HCT116 (cell line): ENCODE measurements at regions not wholly inside any gene's neighbourhood (a gene's known extent, or its start where the extent isn't known, plus 50 kb on each side); places are given as distances from the start of the nearest gene placed in this dataset.

ENCODE experiments used
- CTCF ChIP-seq, 3 experiments: fragments of 200-600 bp in 1 of 3; sonication (generic) in 1 of 3; IDR thresholded peaks in 2 of 3; conservative IDR thresholded peaks in 1 of 3; 2 replicates each; pipeline ENCODE4 v1.5.1; 2012 to 2017; ENCODE audit warnings: low read depth in 2 of 3, low read length in 2 of 3, antibody characterized with exemption in 1 of 3, borderline replicate concordance in 1 of 3, control low read depth in 1 of 3, mild to moderate bottlenecking in 1 of 3, mixed read lengths in 1 of 3, mixed run types in 1 of 3, moderate library complexity in 1 of 3; ENCODE audit not compliant: insufficient read depth in 1 of 3
- EZH2 ChIP-seq: fragments of 200-600 bp; sonication (generic); IDR thresholded peaks from 2 replicates; pipeline ENCODE4 v1.6.1; 2017; ENCODE audit warnings: antibody characterized with exemption, mixed run types
- POLR2A ChIP-seq: IDR thresholded peaks from 2 replicates; pipeline ENCODE4 v1.7.0; 2011; ENCODE audit warnings: borderline replicate concordance; ENCODE audit not compliant: insufficient read depth, insufficient read length; ENCODE audit errors: extremely low read depth
- POLR2AphosphoS5 ChIP-seq: IDR thresholded peaks from 2 replicates; pipeline ENCODE4 v1.6.1; 2011; ENCODE audit warnings: mild to moderate bottlenecking, low read depth, low read length, moderate library complexity
- RAD21 ChIP-seq: IDR thresholded peaks from 2 replicates; pipeline ENCODE4 v1.6.1; 2012; ENCODE audit warnings: low read depth, mild to moderate bottlenecking
- SP1 ChIP-seq: IDR thresholded peaks from 2 replicates; pipeline ENCODE4 v1.6.1; 2012; ENCODE audit warnings: low read depth
- ZBTB33 ChIP-seq: IDR thresholded peaks from 2 replicates; pipeline ENCODE4 v1.6.1; 2011; ENCODE audit warnings: mild to moderate bottlenecking, low read length, moderate library complexity; ENCODE audit not compliant: insufficient replicate concordance; ENCODE audit errors: extremely low read depth
- ZNF274 ChIP-seq: fragments of 200-500 bp; sonication (Bioruptor generic); IDR thresholded peaks from 2 replicates; pipeline ENCODE4 v1.6.1; 2014; ENCODE audit warnings: mild to moderate bottlenecking, low read depth, low read length, inconsistent platforms

- TF ChIP-seq CTCF (IDR thresholded peaks at IDR 0.05 in 2 of 3, conservative IDR thresholded peaks at IDR 0.05 in 1 of 3; ENCODE audit: borderline replicate concordance in 1 of 3, insufficient read depth in 1 of 3, low read depth in 2 of 3, low read length in 2 of 3) (no peak), POLR2A (no peak), EZH2 (no peak), SP1 (no peak), POLR2AphosphoS5 (no peak), RAD21 (no peak), ZNF274 (no peak), ZBTB33 (no peak)
Observed at GRCh38 chr16:54998834-54999233, 68.2 kb downstream of the IRX5 start.
